AG09319 (cell line): ENCODE measurements at regions not wholly inside any gene's neighbourhood (a gene's known extent, or its start where the extent isn't known, plus 50 kb on each side); places are given as distances from the start of the nearest gene placed in this dataset.

ENCODE experiments used
- DNase-seq: peaks from one replicate; pipeline ENCODE4 v3.0.0-alpha.2; 2010; ENCODE audit warnings: low read depth; ENCODE audit errors: extremely low read depth
- TF ChIP-seq, protein P1 (sequence below): IDR thresholded peaks from 2 replicates; pipeline ENCODE4 v1.5.1; 2011; ENCODE audit warnings: low read depth, mild to moderate bottlenecking, inconsistent platforms, low read length, moderate library complexity

DNA sequence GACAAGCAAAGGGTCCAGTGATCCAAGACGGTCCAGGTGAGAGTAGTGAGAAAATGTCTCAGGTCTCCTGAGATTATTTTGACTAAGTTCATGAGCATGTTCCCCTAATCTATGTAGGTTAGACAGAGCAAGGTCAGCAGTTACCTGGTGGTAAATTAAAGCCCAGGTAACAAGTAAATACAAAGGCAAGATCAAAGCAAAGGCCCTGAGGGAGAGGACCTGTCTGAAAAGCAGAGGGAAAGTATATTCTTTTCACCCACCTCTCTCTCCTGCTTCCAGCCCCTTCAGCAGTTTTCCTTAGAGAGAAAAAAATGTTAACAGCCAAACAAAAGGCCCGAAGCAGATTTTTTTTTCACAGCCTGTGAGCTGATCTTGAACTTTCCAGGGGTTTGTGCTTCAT is 302.7 kb downstream of the MAP2K6 start:
- DNase-seq, result no peak
- TF ChIP-seq, protein P1, sequence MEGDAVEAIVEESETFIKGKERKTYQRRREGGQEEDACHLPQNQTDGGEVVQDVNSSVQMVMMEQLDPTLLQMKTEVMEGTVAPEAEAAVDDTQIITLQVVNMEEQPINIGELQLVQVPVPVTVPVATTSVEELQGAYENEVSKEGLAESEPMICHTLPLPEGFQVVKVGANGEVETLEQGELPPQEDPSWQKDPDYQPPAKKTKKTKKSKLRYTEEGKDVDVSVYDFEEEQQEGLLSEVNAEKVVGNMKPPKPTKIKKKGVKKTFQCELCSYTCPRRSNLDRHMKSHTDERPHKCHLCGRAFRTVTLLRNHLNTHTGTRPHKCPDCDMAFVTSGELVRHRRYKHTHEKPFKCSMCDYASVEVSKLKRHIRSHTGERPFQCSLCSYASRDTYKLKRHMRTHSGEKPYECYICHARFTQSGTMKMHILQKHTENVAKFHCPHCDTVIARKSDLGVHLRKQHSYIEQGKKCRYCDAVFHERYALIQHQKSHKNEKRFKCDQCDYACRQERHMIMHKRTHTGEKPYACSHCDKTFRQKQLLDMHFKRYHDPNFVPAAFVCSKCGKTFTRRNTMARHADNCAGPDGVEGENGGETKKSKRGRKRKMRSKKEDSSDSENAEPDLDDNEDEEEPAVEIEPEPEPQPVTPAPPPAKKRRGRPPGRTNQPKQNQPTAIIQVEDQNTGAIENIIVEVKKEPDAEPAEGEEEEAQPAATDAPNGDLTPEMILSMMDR, result no peak

DNA sequence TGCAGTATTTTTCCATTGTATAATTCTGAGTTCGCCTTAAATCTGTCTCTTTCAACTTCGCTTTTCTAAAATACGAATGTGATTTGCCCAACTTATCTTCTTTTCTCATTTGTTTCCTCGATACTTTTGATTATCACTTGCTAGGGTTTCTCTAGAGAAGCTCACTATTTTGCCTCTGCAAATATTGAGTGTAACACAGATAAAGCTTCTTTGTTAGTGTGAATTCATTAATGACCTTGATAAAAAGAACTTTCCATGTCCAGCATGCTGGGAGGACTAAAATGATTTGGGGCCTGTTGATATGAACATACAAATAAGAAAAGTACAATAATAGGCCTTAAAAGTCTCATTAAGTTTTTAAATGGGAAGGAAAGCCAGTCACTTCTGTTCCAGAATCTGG is 303.3 kb downstream of the MAP2K6 start:
- TF ChIP-seq, protein P1, result no peak
- DNase-seq, result no peak

- no peak for DNase-seq
- TF ChIP-seq, protein P1, result no peak
Measured at GRCh38 chr17:69719474-69720048, 305.1 kb downstream of the MAP2K6 start.

DNA sequence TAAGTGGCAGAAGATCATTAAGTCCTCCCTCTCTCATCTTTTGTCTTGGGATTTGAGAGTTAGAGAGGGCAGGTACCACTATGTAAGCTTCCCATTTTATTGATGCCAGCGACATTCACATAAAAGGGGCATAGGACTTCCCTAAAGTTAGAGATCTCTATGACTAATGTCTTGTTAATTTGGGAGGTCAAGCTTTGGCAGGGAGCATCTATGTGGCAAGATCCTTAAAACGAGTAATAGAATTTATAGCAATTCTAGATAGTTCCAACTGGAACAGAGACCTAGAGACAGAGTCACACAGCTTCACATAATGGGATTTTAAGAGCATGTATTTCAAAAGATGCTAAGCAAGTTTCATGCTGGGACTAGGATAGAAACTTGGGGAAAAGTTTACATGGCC is 308.0 kb downstream of the MAP2K6 start:
- DNase-seq, result no peak
- TF ChIP-seq, protein P1, result no peak

- TF ChIP-seq, protein P1, result no peak
- no peak for DNase-seq
Measured at GRCh38 chr17:69723316-69723715, 308.8 kb downstream of the MAP2K6 start.

- TF ChIP-seq, protein P1, result no peak
- no peak for DNase-seq
Measured at GRCh38 chr17:69723741-69724140, 309.2 kb downstream of the MAP2K6 start.

GRCh38 chr17:69724238-69724637 is 309.7 kb downstream of the MAP2K6 start:
- DNase-seq, result no peak
- TF ChIP-seq, protein P1, result no peak
